GM12874 (cell line): ENCODE measurements at regions not wholly inside any gene's neighbourhood (a gene's known extent, or its start where the extent isn't known, plus 50 kb on each side); places are given as distances from the start of the nearest gene placed in this dataset.

Experiments used
- TF ChIP-seq, protein P1 (sequence below): IDR thresholded peaks from 2 replicates; pipeline ENCODE4 v1.5.1; 2011; ENCODE audit warnings: low read depth, mild to moderate bottlenecking, control low read depth, low read length, moderate library complexity; ENCODE audit not compliant: insufficient read depth

DNA sequence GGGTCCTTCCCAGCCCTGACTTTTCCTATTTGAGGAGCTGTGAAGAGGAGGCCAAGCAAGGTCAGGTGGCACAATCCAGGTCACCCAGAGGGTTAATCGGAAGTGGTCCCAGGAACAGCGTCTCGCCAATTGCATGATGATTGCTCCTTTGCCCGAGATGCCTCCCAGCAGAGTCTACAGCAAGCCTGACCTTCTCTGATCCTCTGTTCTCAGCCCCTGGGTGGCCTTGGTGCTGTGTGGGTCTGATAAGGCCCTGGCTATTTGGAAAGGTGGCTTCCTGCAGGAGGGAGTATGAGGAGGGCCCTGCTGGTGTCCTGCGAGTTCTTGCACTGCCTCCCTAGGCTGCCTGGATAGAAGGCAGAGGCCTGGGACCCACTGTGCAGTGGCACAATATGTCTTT lies 116.2 kb downstream of the FOXD2 start:
- TF ChIP-seq, protein P1, sequence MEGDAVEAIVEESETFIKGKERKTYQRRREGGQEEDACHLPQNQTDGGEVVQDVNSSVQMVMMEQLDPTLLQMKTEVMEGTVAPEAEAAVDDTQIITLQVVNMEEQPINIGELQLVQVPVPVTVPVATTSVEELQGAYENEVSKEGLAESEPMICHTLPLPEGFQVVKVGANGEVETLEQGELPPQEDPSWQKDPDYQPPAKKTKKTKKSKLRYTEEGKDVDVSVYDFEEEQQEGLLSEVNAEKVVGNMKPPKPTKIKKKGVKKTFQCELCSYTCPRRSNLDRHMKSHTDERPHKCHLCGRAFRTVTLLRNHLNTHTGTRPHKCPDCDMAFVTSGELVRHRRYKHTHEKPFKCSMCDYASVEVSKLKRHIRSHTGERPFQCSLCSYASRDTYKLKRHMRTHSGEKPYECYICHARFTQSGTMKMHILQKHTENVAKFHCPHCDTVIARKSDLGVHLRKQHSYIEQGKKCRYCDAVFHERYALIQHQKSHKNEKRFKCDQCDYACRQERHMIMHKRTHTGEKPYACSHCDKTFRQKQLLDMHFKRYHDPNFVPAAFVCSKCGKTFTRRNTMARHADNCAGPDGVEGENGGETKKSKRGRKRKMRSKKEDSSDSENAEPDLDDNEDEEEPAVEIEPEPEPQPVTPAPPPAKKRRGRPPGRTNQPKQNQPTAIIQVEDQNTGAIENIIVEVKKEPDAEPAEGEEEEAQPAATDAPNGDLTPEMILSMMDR: no peak

DNA sequence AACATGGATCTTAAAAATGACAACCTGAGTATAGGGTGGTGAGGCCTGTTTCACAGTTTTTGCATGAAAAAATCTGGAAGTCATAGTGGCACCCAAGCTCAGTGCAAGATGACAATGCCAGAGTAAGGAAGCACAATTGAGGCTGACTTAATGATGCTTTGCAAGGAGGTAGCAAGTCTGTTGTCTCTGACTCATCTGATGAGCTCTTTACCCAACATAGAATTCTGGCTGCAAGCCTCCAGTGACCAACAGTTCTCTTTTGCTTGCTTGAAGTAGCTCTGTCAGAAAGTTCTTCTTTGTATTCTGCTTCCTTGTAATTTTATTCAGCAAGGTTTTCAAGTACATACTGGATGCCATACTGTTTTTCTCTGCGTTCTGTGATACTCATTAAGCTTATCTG lies 117.1 kb downstream of the FOXD2 start:
- TF ChIP-seq, protein P1: no peak

DNA sequence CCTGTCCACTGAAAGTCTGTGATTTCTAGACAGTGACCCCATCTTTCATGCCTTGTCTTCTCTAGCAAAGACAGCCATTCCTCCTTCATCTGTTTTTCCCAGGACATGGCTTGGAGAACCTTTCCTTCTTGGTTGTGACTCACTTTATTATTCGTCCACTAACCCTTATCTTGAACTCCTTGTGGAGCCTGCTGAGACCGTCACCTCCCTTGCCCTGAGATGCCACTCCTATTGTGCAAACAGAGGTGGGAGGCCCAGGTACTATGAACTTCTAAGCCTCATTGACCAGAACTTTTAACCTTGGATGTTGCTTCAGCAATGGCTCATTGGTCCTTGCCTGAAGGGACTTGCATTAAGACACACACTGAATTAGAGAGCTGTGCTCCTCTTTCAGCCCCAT lies 117.5 kb downstream of the FOXD2 start:
- TF ChIP-seq, protein P1: no peak

DNA sequence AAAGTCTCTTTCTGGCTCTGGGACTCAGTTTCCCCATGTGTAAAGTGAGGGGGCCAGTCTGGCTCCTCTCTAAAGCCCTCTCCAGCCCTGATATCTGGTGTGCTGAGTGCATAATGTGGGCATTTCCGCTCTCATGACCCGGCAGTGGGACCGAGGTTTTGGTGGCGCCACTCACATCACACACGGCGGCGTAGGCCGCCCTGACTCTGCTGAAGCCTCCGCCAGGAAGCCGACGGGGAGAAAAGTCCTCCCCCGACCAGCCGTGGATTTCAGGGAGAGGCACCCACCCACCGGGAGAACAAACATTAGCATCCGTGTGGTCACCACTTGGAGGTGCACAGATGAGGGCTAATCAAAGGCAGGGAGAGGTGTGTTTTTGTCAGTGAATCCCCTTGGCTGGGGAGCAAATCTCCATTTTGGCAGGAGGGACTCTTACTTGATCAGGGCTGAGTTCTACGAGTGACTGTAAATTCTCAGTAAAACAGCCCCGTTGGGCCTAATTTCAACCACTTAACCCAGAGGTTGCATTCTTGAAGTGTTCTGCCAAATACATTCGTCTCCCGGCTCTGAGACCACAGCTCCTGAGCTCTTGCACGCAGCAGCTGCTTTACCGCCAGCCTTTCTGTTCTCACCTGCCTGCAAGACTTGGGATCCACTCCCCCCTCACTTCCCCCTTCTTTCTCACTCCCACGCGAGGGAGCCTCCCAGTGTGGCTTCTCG lies 118.2 kb downstream of the FOXD2 start:
- TF ChIP-seq, protein P1: no peak

DNA sequence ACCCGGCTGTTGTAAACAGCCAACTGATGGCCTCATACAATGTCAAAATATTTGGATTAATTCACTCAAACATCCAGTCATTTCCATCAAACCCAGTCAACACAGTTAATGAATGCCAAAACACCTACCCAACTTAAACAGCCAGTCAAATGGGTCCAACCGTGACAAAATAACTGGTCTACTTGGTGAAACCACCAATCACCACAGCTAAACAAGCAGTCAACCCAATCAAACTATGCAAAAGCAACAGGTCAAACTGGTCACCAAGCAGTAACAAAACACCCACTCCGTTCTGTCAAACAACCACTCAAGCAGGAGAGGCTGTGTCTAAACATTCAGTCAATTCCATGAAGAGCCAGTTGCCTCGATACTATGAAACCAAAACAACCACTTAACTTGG lies 119.2 kb downstream of the FOXD2 start:
- TF ChIP-seq, protein P1: no peak

DNA sequence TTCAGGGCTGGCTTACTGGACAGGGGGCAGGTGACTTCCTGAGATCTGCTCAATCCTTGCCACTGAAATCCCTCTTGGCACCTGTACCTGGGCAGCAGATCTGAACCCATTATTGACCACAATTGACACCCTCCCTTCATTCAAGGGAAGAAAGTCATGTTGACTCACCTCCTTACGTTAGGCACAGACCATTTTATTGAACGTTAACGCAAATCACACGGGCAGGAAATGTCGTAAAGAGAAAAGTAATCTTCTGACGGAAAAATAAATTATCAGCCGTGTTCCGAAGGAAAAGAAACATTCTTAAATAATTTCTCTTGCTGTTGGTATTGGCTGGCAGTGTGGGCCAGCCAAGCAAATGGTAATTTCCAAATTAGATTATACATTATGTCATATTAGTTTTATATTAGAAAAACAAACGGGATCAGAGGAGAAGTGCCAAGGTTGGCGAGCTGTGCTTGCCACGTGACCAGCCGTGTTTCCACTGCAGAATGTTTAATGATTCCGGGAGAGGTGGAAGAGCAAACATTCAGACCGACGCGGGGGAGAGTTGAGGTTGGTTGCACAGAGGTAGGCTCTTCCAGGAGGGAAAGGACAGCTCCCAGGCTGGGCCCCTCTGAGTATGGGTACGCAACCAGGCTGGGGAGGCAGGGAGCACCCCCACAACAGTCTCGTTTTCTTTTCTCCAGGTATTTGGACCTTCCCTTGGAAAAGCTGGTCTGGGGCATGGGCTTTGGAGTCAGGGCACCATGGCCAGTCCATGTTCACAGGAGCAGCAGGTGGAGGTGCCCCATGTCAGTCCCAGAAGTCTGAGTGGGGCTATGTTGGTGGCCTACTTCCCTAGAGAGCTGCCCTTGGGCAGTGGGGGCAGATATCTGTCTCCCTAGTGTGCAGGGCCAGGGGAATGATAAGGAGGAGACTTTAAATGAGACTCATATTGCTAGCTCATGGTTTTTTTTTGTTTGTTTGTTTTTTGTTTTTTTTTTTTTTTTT lies 121.1 kb downstream of the FOXD2 start:
- TF ChIP-seq, protein P1: no peak

DNA sequence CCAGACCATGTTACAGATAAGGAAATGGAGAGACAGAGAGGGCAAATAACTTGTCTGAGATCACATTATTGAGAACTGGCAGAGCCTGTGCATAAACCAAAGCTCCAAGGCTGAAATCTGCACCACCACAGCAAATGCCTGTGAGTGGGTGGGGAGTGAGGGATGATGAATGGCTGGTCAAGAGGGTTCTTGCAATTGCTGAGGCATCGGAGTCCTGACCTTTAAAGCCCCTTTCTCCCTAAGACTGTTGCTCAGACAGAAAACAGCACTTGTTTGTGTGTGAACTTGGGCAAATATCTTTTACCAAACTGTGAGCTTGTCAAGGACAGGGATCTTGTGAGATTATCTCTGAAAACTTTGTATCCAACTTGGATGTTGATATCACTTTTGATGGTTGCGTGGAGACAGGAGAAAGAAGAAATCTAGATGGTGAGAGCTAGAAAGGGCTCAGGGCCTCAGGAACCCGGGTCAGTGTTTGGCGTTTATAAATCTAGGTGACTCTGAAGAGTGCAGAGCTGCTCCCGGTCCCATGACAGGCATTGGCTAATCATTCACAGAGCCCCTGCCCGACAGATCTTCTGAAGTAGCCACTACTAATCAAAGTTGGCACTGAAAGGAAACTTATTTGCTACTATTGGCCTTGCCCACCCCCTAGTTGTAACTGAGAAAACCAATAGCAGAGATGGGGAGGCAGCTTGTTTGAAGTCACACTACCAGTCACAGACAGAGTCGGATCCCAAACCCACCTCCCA lies 122.3 kb downstream of the FOXD2 start:
- TF ChIP-seq, protein P1: no peak
